ENCODE measurements at regions not wholly inside any gene's neighbourhood (a gene's known extent, or its start where the extent isn't known, plus 50 kb on each side); places are given as distances from the start of the nearest gene placed in this dataset.

- no peak for FAIRE-seq
These were observed 701.2 kb upstream of the SORCS1 start for GRCh38 chr10:107865691-107866090.

GRCh38 chr10:107859065-107859464 is 694.6 kb upstream of the SORCS1 start:
- no peak for FAIRE-seq

- no peak for FAIRE-seq
These were observed 691.5 kb upstream of the SORCS1 start for GRCh38 chr10:107856047-107856315.

GRCh38 chr10:107855301-107856046 is 691.0 kb upstream of the SORCS1 start:
- no peak for FAIRE-seq

GRCh38 chr10:107848726-107849360 is 684.3 kb upstream of the SORCS1 start:
- FAIRE-seq = no peak

- FAIRE-seq = no peak
These were observed 683.1 kb upstream of the SORCS1 start for GRCh38 chr10:107847620-107848019.

GRCh38 chr10:107834706-107835105 is 670.2 kb upstream of the SORCS1 start:
- no peak for FAIRE-seq

- FAIRE-seq = no peak
These were observed 667.3 kb upstream of the SORCS1 start for GRCh38 chr10:107831772-107832171.

GRCh38 chr10:107829161-107829560 is 664.7 kb upstream of the SORCS1 start:
- FAIRE-seq = no peak

GRCh38 chr10:107826171-107826570 is 661.7 kb upstream of the SORCS1 start:
- FAIRE-seq = no peak

- no peak for FAIRE-seq
These were observed 650.5 kb upstream of the SORCS1 start for GRCh38 chr10:107814865-107815487.

GRCh38 chr10:107813451-107814162 is 649.1 kb upstream of the SORCS1 start:
- FAIRE-seq = no peak

- no peak for FAIRE-seq
These were observed 645.4 kb upstream of the SORCS1 start for GRCh38 chr10:107809889-107810288.

- no peak for FAIRE-seq
These were observed 643.3 kb upstream of the SORCS1 start for GRCh38 chr10:107807836-107808235.

- FAIRE-seq = no peak
These were observed 641.5 kb upstream of the SORCS1 start for GRCh38 chr10:107806026-107806425.

- FAIRE-seq = no peak
These were observed 639.0 kb upstream of the SORCS1 start for GRCh38 chr10:107803546-107803945.

GRCh38 chr10:107800061-107800460 is 635.6 kb upstream of the SORCS1 start:
- FAIRE-seq = no peak

- FAIRE-seq = no peak
These were observed 625.8 kb upstream of the SORCS1 start for GRCh38 chr10:107790271-107790670.

- FAIRE-seq = no peak
These were observed 606.6 kb upstream of the SORCS1 start for GRCh38 chr10:107771066-107771465.

GRCh38 chr10:107767185-107767584 is 602.7 kb upstream of the SORCS1 start:
- FAIRE-seq = no peak

GRCh38 chr10:107754814-107755213 is 590.3 kb upstream of the SORCS1 start:
- no peak for FAIRE-seq

GRCh38 chr10:107749235-107749634 is 584.7 kb upstream of the SORCS1 start:
- no peak for FAIRE-seq

- FAIRE-seq = no peak
These were observed 583.3 kb upstream of the SORCS1 start for GRCh38 chr10:107747851-107748250.

- FAIRE-seq = no peak
These were observed 577.5 kb upstream of the SORCS1 start for GRCh38 chr10:107741971-107742370.

Measured in colon (tissue), 2 donors.